ENCODE measurements at regions not wholly inside any gene's neighbourhood (a gene's known extent, or its start where the extent isn't known, plus 50 kb on each side); places are given as distances from the start of the nearest gene placed in this dataset.

GRCh38 chr11:80297858-80298632 lies 857.2 kb upstream of the TENM4 start:
- 69 to 79% (median 75%) methylated on average over 5 of the region's 5 CpGs for WGBS, 4 donors
- no peaks in the 10 kb centered on the region for H3K9me3 ChIP-seq (replicated peaks in 1 of 3)
- no peak overlapping the region for H3K27ac ChIP-seq
- no peak overlapping the region for H3K4me3 ChIP-seq
- no peaks in the 10 kb centered on the region for H3K36me3 ChIP-seq (replicated peaks in 1 of 2)
- DNase-seq: no peak
- intact Hi-C loops (cut with DNase I): no loop called here
- H3K27me3 ChIP-seq: no peaks in the 10 kb centered on the region
- TF ChIP-seq POLR2A (IDR thresholded peaks at IDR 0.05): no peak
- no peak for TF ChIP-seq CTCF (IDR thresholded peaks at IDR 0.05)
- H3K4me1 ChIP-seq (replicated peaks in 1 of 2): no peaks in the 10 kb centered on the region

- no peaks in the 10 kb centered on the region for H3K9me3 ChIP-seq (replicated peaks in 1 of 3)
- no peaks in the 10 kb centered on the region for H3K27me3 ChIP-seq
- no peak for DNase-seq
- intact Hi-C loops (cut with DNase I): no loop called here
- H3K36me3 ChIP-seq (replicated peaks in 1 of 2): no peaks in the 10 kb centered on the region
- 85 to 91% (median 87%) methylated on average over 2 of the region's 2 CpGs for WGBS, 4 donors
- no peak overlapping the region for H3K27ac ChIP-seq
- no peaks in the 10 kb centered on the region for H3K4me1 ChIP-seq (replicated peaks in 1 of 2)
- TF ChIP-seq POLR2A (IDR thresholded peaks at IDR 0.05) (no peak), CTCF (IDR thresholded peaks at IDR 0.05) (no peak)
- H3K4me3 ChIP-seq: no peak overlapping the region
Observed at GRCh38 chr11:80293293-80293692, 852.5 kb upstream of the TENM4 start.

GRCh38 chr11:80284946-80285785 lies 844.3 kb upstream of the TENM4 start:
- no peaks in the 10 kb centered on the region for H3K27me3 ChIP-seq
- no peak for DNase-seq
- 41 to 54% (median 48%) methylated on average over 3 of the region's 3 CpGs for WGBS, 4 donors

More at GRCh38 chr11:80284946-80285785, 844.3 kb upstream of the TENM4 start:
- intact Hi-C loops (cut with DNase I): no loop called here
- H3K27ac ChIP-seq: no peak overlapping the region
- H3K36me3 ChIP-seq (replicated peaks in 1 of 2): no peaks in the 10 kb centered on the region
- no peak overlapping the region for H3K4me3 ChIP-seq
- no peaks in the 10 kb centered on the region for H3K9me3 ChIP-seq (replicated peaks in 1 of 3)
- TF ChIP-seq POLR2A (IDR thresholded peaks at IDR 0.05) (no peak), CTCF (IDR thresholded peaks at IDR 0.05) (no peak)
- H3K4me1 ChIP-seq (replicated peaks in 1 of 2): peaks cover 0 to 13% of the 10 kb centered on the region in 2 donors

Measured in adrenal gland (tissue), 9 donors.